SHP77 treated with DMSO at 0.1 percent for 48 hours (cell line): ENCODE measurements at regions not wholly inside any gene's neighbourhood (a gene's known extent, or its start where the extent isn't known, plus 50 kb on each side); places are given as distances from the start of the nearest gene placed in this dataset.
"Not testable (repeated sequence)": the region's sequence is repeated elsewhere in the genome, so short reads cannot be mapped to it uniquely, and the experiment has no call there.

Source experiments
- DNase-seq: peaks from one replicate; lab custom pipeline; 2025; lab: John Stamatoyannopoulos, UW

DNA sequence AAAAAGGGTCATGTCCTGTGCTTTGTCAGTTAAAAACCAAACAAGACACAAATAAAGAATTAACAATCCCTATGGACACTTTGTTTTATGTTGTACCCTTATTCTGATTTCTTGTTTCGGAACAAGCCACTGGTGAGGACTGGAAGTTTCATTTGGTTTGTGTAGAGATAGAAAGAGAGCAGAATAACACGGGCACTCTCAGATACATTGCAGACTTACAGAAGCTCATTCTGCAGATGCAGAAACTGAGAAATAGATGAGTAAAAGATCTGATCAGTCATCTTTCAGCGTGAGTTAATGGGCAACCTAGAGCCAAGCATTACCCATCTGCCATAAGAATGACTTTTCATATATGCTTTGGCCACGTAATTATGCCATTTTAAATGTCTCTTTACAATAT is 407.6 kb downstream of the RAB38 start:
- no peak for DNase-seq

DNA sequence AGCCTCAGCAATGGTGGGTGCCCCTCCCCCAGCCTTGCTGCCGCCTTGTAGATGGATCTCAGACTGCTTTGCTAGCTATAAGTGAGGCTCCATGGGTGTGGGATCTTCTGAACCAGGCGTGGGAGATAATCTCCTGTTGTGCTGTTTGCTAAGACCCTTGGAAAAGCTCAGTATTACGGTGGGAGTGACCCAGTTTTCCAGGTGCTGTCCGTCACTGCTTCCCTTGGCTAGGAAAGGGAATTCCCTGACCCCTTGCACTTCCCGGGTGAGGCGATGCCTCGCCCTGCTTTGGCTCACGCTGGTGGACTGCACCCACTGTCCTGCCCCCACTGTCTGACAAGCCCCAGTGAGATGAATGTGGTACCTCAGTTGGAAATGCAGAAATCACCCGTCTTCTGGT is 411.2 kb downstream of the RAB38 start:
- not testable (repeated sequence) for DNase-seq

DNA sequence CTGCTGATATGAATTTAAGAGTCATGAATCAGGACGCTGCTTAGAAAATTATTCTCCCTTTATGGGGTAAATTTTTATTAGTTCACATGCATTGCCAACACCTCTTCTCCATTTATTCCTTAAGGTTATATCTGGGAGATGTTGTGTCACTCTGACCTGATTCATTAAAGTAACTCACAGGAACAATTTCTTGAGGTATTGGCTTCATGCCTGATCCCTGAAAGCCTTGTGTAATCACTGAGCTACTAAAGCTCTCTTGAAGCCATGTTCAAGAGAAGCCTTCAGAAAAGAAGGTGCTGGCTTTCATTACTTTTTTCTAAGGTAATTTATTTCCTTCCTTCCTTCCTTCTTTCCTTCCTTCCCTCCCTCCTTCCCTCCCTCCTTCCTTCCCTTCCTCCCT is 420.6 kb downstream of the RAB38 start:
- DNase-seq, result no peak

DNA sequence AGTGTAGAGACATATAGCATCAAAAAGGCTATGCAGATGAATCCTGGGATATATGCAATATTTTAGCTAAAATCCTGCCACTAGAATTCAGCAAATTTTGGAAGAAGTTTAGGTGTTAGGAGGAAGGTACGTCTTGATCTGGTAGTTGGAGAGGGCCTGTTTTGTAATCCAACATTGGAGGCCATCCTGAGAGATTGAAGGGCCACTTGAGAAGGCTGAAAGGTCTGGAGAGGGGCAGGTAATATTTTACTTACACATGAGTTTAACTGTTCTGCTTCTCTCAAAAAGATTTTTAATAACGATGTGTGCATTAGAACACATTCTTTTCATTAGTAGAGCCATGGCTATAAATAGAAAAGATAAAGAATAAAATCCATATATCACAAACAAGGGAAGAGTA is 422.1 kb downstream of the RAB38 start:
- no peak for DNase-seq

DNA sequence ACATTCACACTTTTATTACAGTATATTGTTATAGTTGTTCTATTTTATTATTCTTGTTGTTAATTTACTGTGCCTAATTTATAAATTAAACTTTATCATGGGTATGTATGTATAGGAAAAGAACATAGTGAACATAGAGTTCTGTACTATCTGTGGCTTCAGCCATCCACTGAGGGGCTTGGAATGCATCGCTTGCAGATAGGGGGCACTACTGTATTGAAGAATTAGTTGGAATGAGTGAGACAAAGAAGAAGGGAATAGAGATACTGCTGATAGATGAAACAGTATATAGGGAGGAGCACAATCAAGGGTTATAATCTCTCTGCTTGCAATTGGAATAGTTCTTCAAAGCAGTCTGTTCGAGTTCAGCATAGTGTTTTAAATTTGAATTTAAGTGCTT is 432.2 kb downstream of the RAB38 start:
- DNase-seq, result no peak

DNA sequence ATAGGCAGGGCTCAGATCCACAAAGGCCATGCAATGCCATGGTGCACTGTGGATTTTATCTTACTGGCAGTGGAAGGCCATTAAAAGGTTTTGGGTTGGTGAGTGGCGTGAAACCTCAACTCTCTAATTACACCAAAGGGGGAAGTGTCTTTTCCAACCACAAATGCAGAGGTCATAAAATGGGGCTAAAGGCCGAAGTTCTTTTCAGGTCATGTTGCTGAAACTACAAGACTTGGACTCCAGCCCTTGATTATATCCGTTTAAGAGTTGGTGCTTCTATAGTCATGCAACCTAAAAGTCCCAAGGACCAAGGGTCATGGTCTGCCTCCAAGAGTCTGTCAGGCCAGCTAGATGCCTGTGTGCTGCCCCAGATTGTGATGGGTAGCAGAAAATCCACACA is 434.3 kb downstream of the RAB38 start:
- DNase-seq, result no peak

DNA sequence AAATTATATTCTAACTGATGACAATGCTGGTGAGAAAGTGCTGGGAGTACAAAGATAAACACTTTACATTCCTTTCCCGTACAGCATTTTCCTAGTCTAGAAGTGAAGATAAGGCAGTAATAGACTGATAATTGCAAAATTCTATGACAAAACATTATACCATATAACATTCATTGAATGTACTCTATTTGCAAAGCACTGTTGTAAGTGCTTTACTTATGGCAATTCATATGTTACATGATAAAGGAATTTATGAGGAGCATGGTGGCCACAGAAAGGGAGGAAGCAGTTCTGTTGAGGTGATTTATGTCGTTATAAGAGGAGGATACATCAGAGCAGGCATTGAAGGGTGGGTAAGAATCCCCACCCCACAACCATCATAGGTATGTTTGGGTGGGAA is 434.8 kb downstream of the RAB38 start:
- no peak for DNase-seq

DNA sequence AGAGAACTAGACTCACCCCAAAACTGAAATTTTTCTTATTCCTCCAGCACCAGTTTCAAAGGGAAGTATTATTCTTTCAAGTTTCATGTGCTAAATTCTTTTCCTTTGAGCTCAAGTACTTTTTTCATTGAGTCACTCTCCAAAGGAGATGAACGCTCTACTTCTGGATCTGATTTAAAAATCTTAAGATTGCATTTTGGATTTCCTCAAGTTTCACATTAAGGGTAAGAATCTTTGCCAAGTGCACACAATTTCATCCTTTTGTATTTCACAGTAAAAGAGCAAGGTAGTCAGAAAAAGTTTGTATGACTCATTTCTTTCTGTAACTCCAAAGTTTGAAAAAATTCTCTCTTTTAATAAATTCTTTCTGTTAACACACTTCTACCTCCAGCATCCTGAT is 435.5 kb downstream of the RAB38 start:
- DNase-seq, result no peak

DNA sequence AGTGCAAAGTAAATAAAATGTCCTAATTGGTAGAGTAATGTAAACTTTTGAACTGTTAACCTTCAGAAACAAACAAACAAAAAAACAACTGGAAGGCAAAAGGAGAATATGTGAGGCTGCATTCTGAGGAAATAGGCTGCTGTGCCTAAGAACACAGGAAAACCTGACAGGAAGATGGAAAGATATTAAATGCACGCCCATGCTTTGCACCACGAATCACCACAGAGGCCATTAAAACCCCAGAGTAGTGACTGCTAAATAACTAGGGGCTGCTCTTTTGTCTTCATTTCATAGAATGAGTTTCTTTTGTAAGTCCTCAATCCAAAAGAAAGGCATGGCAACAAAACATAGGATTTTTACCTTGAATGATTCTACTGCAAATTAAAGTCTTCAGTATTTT is 436.0 kb downstream of the RAB38 start:
- no peak for DNase-seq

DNA sequence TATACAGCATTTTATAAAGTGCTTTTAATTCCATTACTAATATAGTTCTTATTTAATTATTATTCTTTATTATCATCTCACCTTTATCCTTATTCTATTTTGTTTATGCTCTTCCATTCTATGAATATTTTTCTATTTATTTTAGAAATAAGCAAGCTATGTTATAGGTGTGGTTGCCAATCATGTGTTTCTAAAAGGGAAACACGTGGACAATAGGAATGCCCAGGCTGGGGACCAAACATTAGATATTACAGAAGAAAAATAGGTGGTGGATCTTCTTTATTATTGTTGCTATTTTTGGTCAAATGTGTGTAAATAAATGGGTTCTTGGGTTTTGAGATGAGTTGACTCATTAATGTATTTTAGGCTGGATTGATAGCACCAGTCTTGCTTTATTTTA is 438.3 kb downstream of the RAB38 start:
- no peak for DNase-seq

DNA sequence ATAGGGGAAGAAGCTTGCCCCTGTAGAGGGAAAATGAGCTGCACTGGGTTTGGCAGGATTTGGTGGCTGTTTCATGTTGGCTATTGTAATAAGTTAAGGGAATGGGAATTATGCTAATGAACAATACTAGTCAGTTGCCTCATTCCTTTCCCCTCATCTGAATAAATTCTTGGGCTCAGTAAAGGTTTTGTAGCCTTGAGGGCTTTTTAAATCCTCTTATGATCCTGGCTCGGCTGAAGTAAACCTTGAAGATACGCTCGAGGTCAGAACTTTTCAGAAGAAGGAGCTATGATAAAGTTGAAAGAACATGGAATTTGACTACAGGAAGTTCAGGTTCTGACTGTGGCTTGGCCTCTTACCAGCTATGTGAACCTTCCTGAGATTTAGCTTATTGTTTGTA is 448.7 kb downstream of the RAB38 start:
- no peak for DNase-seq

DNA sequence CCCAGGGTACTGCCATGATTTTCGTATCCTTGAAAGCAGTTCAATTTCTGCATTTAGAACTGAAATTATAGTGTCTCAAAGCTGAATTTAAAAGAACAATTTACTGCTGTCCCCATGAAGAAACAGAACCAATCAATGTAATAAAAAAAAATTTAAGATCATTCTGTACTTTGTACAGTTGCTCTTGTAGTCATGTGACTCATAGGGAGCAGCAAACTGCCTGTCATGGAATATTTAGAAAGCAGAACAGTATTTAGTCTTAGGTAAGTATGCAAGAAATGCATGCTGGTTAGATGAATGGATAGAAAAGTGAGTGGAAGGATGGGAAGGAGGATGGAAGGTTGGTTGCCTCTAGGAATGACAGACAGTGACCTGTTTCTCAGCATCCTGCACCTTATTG is 450.9 kb downstream of the RAB38 start:
- DNase-seq, result no peak

DNA sequence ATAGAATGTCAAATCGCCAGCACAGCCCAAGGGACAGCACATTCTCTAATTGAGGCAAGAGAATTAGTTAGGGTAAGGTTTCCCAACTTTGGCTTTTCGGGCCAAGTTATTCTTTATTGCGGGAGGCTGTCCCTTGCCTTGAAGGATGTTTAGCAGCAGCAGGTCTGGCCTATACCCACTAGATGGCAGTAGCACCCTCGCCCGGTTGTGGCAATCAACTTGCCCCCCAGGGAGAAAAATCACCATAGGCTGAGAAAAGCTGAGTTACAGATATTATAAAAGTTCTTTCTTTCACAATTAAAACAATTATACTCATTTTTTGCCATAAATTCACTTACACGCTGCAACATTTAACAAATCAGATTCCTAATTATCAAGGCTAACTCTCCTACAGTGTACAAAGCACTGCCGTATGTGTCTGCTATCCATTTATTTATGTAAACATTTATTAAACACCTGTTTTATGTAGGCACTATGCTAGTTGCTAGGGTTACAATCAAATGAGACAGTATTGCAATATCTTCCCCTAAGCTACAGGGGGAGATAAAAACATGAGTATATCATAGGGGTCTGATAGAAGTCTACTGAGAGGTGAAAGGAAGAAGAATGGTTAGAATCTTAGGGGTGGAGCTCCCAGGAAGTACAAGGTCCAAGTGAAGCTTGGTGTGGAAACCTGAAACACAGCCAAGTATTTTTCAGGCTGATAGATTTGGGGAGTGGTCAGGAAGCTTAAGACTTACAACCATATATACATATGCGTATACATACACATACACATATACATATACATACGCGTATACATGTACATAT is 452.3 kb downstream of the RAB38 start:
- no peak for DNase-seq

DNA sequence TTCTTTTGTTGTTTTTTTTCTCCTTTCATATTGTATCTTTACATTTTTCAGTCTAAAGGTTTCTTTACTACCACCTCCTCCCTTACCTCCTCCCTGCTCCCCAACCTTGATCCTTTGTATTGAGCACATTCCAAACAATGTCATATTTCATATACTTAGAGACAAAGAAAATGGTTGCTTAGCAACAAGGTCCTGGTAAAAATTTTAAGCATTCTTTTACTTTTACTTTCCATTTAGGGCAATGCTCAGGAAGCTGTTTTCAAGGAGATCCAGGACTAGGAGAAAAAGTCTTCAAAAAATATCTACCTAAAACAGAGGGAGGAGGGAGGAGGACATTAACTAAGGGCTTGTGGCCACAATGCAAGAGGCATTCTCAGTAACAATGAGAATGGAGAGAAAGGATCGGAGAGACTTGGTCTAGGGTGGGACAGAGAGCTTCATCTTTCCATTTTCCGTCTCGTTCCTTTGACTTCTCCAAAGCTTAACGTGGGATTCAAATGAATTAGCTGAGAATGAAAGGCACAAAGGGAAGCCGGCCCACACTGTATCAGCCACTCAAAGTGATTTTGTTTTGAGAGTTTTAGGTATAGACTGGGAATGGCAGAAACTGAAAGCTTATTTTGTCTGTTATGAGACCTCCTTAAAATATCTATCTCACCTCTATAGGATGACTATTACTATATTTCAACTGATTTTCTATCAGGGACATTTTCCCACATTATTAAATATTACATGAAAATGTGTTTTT is 455.7 kb downstream of the RAB38 start:
- no peak for DNase-seq

DNA sequence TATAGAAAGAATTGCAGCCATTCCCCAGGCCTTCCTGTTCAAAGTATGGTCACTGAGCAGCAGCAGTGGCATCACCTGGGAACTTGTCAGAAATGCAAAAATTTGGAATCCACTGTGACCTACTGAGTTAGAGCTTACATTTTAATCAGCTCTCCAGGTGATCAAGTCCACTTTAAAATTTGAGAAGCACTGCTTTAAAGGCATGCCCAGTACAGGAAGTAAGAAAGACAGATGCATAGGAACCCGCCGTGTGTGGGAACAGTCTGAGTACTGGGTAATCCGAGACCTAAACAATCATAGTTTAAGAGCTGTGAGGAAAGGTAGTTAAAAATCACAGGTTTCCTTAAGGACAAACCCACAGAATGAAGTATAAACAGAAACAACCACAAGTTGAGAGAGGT is 462.4 kb downstream of the RAB38 start:
- no peak for DNase-seq

DNA sequence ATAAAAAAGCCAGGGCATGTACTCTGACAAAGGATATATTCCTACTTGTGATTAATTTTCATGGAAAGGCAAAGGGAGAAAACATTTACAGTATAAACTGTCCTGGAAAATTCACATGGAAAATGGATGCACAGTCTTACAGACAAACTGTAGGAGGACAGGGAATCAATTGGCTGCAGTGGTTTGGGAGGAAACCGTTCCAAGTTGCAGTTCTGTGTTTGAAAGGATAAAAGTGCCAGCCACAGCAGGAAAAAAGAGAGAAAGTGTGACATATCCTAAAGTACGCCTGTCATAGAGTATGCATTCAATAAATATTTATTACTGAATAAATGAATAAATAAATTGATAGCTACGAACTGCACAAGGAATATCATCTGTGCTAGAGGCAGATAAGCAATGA is 462.9 kb downstream of the RAB38 start:
- DNase-seq, result no peak

DNA sequence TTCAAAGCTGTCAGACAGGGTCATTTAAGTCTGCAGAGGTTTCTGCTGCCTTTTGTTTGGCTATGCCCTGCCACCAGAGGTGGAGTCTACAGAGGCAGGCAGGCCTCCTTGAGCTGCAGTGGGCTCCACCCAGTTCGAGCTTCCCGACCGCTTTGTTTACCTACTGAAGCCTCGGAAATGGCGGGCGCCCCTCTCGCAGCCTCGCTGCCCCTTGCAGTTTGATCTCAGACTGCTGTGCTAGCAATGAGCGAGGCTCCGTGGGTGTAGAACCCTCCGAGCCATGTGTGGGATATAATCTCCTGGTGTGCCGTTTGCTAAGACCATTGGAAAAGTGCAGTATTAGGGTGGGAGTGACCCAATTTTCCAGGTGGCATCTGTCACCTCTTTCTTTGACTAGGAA is 471.7 kb downstream of the RAB38 start:
- not testable (repeated sequence) for DNase-seq

DNA sequence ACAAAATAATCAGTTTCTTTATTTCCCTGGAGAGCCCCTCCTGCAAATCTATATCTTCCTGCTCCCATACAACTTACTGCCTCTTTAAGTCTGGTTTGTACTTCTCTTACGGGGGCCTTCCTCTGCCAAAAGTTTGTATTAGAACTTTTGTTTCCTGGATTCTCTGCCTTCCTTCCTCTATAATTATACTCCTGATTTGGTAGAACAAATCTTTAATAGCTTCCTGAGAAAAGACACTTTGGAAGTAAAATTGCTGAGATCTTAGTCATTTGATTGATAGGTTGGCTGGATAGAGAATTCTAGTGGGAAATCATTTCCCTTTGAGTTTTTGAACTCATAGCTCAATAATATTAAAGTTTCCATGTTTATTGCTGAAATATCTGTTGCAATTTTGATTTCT is 499.2 kb downstream of the RAB38 start:
- DNase-seq, result no peak

DNA sequence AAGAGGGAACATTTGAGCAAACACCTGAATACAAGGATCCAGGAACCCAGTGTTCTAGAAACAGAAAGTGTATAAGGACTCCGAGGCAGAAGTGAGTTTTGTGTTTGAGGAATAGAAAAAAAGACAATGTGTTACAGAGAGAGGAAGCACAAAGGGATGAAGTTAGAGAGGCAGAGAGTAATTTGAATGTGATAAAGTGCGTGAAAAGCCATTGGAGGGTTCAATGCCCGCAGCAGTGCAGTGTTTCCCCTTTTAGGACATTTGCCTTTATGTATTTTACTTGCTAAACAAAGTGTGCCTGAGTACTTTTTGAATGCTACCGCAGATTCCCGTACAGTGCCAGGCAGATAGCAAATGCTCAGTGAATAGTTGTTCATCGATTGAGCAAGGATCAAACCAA is 508.5 kb downstream of the RAB38 start:
- DNase-seq, result no peak

DNA sequence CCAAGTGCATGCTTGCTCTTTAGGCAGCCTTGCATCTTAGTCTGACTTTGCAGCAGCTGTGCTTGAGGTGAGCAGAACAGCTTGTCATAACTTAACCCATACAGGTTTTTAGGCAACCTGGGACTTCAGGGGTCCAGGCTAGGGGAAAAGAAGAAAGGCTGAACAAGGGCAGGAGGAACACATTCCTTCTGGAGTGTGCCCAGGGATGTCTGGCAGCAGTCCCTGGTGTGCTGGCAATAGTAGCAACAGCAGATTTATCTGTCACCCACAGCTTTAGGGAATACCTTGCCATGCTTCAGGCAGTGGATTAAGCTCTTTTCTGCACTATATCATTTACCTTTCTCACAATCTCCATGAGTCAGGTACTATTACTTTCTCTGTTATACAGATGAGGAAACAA is 513.0 kb downstream of the RAB38 start:
- no peak for DNase-seq

DNA sequence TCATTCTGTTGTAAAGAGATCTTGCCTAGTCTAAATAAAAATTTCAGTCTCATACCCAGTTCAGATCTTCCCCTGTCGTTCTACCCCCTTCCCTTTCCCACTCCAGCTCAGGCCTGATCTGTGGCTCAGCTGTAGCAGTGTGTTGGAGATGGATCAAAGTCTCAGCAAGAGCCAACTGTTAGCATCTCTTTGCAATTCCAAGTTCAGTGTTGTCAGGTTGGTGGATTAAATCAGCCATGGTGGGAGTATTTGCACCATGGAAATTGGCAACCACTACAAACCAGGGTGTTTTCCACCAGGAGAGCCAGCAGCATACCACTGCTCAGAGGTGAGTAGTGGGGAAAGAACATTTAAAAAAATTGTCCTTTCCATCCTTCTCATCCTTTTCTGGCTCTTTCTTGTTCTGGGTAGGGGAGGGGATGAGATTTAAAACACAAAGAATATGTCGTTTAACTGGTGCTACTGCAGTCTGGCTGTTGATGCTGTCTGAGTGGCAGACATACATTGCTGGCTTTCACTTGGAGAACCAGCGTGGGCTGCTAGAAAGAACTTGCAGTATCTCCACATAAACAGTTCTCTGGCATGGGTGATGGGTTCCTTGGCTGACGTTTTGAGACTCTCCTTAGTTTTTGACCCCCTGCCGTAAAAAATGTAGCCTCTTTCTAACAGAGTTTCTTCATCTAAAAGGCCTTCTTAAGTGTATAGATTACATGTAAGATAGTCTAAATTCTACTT is 514.1 kb downstream of the RAB38 start:
- DNase-seq, result no peak

DNA sequence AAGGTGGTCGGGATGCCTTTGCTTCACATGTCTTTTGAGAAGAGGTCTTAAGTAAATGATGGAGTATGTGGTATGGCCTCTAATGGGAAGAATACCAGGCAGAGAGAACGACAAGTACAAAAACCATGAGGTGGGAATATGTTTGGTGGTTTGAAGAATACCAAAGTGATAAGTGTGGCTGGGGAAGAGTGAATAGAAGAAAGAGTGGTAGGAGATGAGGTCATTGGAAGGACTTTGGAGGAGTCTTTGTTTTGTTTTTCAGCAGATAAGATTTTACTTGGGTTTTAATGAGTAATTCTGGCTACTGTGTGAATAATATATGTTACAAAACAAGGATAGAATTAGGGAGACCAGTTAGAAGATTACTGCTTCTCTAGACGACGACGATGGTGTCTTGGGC is 515.4 kb downstream of the RAB38 start:
- no peak for DNase-seq

DNA sequence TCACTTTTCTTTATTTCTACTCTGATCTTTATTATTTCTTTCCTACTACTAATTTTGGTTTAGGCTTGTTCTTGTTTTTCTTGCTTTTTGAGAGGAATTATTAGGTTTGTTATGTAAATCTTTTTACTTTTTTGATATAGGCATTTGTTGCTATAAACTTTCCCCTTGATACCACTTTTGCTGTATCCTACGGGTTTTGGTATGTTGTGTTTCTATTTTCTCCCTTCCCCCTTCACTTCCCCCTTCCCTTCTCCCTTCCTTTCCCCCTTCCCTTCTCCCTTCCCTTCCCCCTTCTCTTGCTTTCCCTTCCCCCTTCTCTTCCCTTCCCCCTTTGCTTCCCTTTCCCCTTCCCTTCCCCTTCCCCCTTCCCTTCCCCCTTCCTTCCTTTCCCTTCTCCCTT is 529.6 kb downstream of the RAB38 start:
- DNase-seq, result no peak
